22Rv1 (cell line): ENCODE measurements at regions not wholly inside any gene's neighbourhood (a gene's known extent, or its start where the extent isn't known, plus 50 kb on each side); places are given as distances from the start of the nearest gene placed in this dataset.
A peak's percentile ranks its signal among the peaks of the same experiment; 100 is the strongest.

Source experiments
- H3K27ac ChIP-seq: fragments of 450-650 bp; 2 replicates; pipeline ENCODE4 v1.5.1; 2017
- ZFX ChIP-seq: fragments of 450-650 bp; IDR thresholded peaks from 2 replicates; pipeline ENCODE4 v1.6.1; 2017; ENCODE audit warnings: antibody characterized with exemption, borderline replicate concordance
- TF ChIP-seq, protein P1 (sequence below): fragments of 450-650 bp; IDR thresholded peaks from 2 replicates; pipeline ENCODE4 v1.5.1; 2017; ENCODE audit warnings: mild to moderate bottlenecking

DNA sequence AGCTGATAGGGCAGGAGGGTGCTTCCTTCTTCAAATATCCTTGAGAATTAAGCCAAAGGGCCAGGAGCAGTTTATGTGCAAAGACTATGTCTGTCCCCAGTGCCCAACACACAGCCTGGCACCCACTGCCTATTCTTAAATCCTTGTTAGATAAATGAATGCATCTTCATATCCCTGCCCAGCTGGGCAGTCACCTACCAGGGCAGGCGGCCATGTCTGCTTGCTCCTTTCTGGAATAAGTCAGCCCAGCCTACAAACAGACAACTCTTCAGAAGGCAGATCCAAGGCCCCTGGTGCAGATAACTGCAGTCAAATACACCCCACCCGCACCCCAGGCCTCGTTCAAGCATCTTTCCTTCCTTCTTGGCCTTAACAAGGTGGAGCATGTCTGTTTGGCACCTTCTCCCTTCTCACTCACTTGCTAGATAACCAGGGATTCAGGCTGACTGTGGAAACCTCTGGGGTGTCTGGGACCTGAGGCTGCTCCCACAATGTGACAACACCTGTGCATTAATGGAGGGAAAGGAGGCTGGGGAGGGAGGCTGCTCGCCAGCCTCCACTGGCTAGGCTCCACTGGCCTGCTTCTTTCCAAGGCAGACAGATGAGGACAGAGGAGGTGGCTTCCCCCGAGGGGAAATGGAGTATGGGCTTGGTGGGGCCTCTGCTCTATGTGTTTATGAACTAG lies 59.9 kb upstream of the COL13A1 start:
- TF ChIP-seq, protein P1, sequence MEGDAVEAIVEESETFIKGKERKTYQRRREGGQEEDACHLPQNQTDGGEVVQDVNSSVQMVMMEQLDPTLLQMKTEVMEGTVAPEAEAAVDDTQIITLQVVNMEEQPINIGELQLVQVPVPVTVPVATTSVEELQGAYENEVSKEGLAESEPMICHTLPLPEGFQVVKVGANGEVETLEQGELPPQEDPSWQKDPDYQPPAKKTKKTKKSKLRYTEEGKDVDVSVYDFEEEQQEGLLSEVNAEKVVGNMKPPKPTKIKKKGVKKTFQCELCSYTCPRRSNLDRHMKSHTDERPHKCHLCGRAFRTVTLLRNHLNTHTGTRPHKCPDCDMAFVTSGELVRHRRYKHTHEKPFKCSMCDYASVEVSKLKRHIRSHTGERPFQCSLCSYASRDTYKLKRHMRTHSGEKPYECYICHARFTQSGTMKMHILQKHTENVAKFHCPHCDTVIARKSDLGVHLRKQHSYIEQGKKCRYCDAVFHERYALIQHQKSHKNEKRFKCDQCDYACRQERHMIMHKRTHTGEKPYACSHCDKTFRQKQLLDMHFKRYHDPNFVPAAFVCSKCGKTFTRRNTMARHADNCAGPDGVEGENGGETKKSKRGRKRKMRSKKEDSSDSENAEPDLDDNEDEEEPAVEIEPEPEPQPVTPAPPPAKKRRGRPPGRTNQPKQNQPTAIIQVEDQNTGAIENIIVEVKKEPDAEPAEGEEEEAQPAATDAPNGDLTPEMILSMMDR = no peak
- TF ChIP-seq ZFX = no peak
- no peak overlapping the region for H3K27ac ChIP-seq

DNA sequence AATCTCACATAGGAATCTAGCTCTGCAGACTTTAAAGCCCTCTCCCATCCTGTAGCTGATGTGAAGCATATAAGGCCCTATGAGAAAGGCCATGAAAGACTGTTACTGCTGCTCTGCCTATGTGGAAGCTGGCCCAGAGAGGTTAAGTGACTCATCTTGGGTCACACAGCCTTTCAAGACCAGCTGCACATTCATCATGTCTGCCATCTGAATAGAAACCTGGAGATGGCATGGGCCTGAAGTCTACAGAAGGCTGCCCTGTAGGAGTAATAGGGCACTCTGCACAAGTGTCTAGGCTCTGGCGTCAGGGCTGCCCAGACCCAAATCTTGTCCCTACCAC lies 59.4 kb upstream of the COL13A1 start:
- H3K27ac ChIP-seq = no peak overlapping the region
- TF ChIP-seq ZFX = no peak
- TF ChIP-seq, protein P1 = no peak

DNA sequence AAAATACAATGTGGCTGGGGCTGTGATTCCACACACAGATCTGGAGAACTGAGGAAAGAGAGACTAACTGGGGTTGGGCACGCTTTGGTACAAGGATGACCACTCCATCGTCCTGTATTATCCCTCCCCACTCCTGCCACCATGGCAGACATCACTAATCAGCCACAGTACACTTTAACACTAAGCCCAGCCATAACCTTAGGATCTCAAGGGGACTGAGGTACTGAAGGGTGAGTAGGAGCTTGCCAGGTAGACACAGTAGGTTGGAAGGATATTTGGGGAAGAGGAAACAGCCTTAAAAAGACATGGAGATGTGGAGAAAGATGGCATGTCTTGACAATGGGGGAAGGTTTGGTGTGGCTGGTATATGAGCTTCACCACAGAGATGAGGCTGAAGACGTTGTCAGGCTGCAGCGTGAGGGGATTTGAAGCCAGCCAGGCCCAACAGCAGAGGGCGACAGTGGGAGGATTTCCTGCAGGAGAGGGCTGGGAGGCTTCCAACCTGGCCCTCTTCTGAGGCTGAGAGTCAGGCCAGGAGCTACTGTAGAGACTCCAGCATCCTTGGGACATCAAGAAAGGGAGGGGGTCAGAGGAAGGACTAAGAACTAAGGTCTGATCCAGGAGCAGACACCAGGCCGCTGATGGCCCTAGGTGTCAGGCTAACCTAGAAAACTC lies 58.6 kb upstream of the COL13A1 start:
- H3K27ac ChIP-seq = no peak overlapping the region
- TF ChIP-seq, protein P1 = peak; percentile 64
- TF ChIP-seq ZFX = no peak

DNA sequence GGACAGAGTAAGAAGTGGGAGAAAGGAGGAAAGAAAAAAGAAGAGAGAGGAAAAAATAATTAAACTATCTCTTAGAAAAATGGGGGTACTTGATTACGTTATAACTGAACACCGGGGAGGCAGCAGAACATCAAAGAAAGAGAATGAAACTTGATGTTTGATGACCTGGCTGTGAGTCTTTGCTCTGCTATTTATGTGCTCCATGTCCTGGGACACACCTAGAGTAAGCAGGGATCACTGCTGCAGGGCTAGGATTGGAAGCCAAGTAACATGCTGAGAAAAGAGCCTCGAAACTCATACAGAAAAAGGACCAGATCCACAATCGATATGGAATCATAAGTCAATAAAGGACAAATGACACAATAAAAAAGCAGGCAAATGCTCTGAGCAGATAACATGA lies 56.7 kb upstream of the COL13A1 start:
- H3K27ac ChIP-seq = no peak overlapping the region
- TF ChIP-seq ZFX = no peak
- TF ChIP-seq, protein P1 = no peak

DNA sequence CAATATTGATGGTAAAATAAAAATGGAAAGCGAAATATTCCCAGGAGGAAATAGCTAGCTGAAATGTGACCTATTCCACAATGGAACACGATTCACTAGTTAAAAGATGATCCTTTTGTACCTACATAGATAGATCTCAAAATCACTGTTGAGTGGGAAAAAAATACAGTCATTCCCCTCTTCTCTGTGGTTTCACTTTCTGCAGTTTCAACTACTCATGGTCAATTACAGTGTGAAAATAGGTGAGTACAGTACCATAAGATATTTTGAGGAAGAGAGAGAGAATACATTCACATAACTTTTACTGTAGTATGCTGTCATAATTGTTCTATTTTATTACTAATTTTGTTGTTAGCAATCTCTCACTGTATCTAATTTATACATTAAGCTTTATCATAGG lies 56.0 kb upstream of the COL13A1 start:
- TF ChIP-seq, protein P1 = no peak
- no peak for TF ChIP-seq ZFX
- no peak overlapping the region for H3K27ac ChIP-seq

DNA sequence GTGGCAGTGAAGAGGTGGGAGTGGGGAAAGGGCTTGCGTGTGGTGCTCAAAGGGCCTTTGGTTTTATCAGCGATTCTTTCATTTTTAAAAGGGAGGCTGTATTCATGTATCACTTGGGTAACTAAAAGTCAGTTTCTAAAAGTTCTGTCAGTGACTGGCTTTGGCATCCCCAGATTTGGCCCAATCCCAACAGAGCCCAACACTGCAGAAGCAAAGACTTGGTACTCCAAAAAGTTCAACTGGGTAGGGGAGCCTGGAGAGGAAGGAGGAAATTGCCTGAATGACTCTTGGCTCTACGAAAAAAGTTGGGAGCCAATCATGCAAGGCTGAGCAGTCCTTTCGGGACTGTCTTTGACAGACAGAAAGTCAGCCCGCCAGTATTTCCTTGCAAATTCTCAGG lies 54.5 kb upstream of the COL13A1 start:
- no peak overlapping the region for H3K27ac ChIP-seq
- TF ChIP-seq, protein P1 = no peak
- no peak for TF ChIP-seq ZFX

DNA sequence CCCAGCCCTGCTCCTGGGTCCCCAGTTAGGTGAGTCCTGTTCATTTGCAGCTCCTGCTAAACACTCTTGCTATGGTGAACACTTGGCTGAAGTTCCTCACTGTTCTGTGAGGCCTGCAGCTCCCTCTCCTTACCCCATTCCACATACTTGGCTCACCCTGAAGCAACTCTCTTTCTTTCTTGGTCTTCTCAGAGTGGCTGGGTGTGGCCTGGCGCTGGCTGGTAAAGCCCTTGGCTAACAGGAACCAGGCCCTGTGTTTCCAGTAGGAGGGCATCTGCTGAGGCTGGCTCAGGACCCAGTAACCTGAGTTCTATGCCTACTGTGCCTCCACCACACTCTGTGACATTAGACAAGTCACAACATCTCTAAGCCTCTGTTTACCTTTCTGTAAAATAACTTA lies 53.1 kb upstream of the COL13A1 start:
- no peak overlapping the region for H3K27ac ChIP-seq
- no peak for TF ChIP-seq ZFX
- TF ChIP-seq, protein P1 = no peak
